ENCODE measurements at regions not wholly inside any gene's neighbourhood (a gene's known extent, or its start where the extent isn't known, plus 50 kb on each side); places are given as distances from the start of the nearest gene placed in this dataset.

GRCh38 chr2:217248312-217248935, 388.6 kb upstream of the TNP1 start:
- TF ChIP-seq POLR2A (IDR thresholded peaks at IDR 0.05): no peak
- no peak for TF ChIP-seq CTCF (IDR thresholded peaks at IDR 0.05)
